IPS-18c (cell line): ENCODE measurements at regions not wholly inside any gene's neighbourhood (a gene's known extent, or its start where the extent isn't known, plus 50 kb on each side); places are given as distances from the start of the nearest gene placed in this dataset.
"Not testable (repeated sequence)": the region's sequence is repeated elsewhere in the genome, so short reads cannot be mapped to it uniquely, and the experiment has no call there.

Experiments used
- H3K4me3 ChIP-seq: 2 replicates; pipeline ENCODE4 v1.7.0; 2013; ENCODE audit warnings: low read depth, mild to moderate bottlenecking, low read length, moderate library complexity; ENCODE audit not compliant: insufficient read depth
- H3K9me3 ChIP-seq: one replicate; pipeline ENCODE4 v1.6.1; 2013; ENCODE audit warnings: mild to moderate bottlenecking, low read length, moderate library complexity; ENCODE audit not compliant: control insufficient read depth, insufficient read depth

GRCh38 chr11:45392591-45393091 lies 106.5 kb upstream of the SYT13 start:
- Histone ChIP-seq H3K9me3 (peaks cover 2% of the 10 kb centered on the region), H3K4me3 (no peak overlapping the region)

- H3K9me3 ChIP-seq = peaks cover 2% of the 10 kb centered on the region
- H3K4me3 ChIP-seq = no peak overlapping the region
Measured at GRCh38 chr11:45392154-45392553, 106.0 kb upstream of the SYT13 start.

DNA sequence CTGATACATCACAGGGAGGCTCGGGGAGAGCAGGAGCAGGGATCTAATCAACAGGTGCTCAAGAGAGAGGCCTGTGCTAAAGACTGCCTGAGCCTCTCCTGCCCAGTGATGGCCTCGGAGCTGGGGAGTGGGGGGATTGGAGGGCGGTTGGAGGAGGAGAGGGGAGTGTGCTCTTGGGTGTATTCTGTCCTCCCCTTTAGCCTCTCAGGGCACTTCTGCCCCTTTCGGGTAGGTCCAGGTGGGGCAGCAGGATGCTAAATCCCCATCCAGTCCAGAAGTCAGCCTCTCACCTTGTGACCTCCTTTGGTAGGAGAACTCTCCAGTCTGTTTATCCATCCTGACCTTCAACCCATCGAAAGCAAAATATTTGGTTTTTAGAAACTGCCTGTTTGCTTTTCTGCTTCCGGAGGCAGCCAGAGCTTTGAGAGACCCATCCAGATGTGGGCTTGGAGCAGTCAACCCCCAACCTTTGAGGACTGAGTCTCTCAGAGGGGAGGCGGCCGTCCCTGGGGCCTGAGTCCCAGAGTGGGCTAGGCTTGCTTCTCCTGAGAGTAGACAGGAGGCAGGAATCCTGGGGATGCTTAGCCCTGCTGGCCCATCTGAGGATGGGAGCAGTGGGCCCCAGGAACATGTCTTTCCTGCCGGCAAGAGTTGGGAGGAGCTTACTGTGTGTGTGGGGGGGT lies 105.2 kb upstream of the SYT13 start:
- no peak overlapping the region for H3K4me3 ChIP-seq

DNA sequence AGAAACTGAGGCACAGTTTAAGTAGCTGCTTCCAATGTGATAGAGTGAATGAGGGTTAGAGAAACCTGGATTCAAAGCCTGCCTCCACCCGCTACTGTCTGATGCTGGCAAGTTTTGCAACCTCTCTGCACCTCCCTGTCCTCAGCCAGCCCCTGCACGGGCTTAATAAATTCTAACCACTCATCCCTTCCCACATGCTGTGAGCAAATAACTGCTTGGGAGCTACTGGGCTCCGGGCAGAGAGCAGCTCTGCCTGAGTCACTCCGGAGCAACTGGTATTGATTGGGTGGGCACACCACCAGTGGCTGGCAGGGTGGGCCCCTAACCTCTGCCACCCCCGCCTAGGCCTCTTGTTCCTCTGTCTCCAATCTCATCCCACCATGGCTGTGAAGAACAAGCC lies 104.3 kb upstream of the SYT13 start:
- peaks cover under 1% of the 10 kb centered on the region for H3K9me3 ChIP-seq
- no peak overlapping the region for H3K4me3 ChIP-seq

More for the DNA sequence above, 105.2 kb upstream of the SYT13 start:
- peaks cover 2% of the 10 kb centered on the region for H3K9me3 ChIP-seq

- Histone ChIP-seq H3K9me3 (no peaks in the 10 kb centered on the region), H3K4me3 (no peak overlapping the region)
Measured at GRCh38 chr11:45388472-45388871, 102.3 kb upstream of the SYT13 start.

DNA sequence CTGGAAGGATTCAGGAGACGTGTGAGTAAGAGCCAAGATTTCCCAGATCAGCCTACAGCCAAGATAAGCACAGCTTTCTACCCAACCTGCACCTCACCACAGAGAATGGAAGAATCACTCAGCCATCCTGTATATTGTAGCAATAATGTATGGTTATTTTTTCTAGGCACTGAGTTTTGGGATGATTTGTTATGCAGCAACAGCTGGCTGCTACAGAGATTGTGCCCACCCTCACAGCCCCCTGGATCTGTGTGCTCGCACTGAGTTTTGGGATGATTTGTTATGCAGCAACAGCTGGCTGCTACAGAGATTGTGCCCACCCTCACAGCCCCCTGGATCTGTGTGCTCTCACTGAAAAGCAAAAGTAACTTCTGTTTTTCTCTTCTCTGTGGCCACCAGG lies 101.7 kb upstream of the SYT13 start:
- not testable (repeated sequence) for H3K9me3 ChIP-seq, H3K4me3 ChIP-seq

- Histone ChIP-seq H3K4me3 (no peak overlapping the region), H3K9me3 (no peaks in the 10 kb centered on the region)
Measured at GRCh38 chr11:45386972-45387371, 100.8 kb upstream of the SYT13 start.

GRCh38 chr11:45385844-45386243 lies 99.7 kb upstream of the SYT13 start:
- no peak overlapping the region for H3K4me3 ChIP-seq
- H3K9me3 ChIP-seq = no peaks in the 10 kb centered on the region

- no peak overlapping the region for H3K4me3 ChIP-seq
- no peaks in the 10 kb centered on the region for H3K9me3 ChIP-seq
Measured at GRCh38 chr11:45385423-45385822, 99.3 kb upstream of the SYT13 start.

DNA sequence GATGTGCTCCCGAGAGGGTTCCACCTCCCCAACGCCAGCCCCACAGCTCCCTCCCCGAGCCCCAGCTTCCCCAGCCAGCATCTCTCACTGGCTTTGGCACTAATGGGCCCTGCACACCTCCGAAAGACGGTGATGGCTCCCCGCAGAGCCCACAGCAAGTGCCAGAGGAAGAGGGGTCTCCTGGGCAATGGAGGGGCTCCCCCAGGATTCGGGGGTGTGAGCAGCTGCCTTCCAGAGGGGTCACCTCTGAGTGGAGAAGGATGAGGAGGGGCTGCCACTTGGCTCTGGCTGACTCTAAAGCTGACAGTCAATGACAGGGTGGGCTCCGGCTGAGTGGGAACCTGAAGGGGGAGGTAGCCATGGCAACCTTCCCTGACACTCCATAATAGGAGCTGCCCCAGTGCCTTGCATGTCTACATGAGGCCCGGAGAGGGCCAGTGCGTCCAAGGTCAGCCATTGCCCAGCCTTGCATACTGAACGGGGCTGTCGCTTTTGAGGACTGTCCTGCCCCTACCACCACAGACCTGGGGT lies 98.6 kb upstream of the SYT13 start:
- Histone ChIP-seq H3K9me3 (no peaks in the 10 kb centered on the region), H3K4me3 (no peak overlapping the region)

DNA sequence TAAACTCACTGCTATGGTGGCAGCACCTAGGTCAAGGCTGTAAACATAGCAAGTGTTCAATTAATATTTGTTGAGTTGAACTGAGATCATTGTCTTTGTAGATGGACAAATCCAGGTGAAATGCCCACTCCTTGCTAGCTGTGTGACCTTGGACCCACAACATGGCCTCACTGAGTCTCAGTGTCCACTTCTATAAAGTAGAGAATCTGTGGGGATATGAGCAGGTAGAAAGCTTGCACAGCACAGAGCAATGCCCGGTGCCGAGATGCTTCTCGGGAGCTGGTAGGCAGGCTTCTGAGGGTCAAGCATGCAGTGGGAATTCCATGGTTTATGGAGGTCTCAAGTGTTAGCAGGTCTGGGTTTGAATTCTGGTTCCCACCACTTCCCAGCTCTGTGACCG lies 97.9 kb upstream of the SYT13 start:
- no peaks in the 10 kb centered on the region for H3K9me3 ChIP-seq
- no peak overlapping the region for H3K4me3 ChIP-seq

DNA sequence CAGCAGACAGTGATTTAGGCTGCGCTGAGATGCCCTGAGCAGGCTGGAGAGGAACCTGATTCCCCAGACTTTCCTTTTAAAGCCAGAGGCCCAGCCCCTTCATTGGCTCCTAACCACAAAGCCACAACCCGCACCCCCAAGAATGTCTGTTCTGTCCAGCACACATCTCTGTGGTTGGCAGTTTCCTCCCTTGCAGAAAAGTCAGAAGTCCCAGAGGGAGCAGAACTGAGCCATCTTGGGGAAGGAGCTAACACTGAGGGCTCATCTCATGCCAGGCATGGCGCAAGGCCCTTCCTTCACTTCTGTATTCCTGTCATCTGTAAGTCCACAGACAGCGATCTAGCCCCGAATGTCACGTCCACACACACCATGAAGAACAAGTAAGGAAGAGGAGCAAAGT lies 97.1 kb upstream of the SYT13 start:
- Histone ChIP-seq H3K4me3 (no peak overlapping the region), H3K9me3 (no peaks in the 10 kb centered on the region)

- Histone ChIP-seq H3K4me3 (no peak overlapping the region), H3K9me3 (no peaks in the 10 kb centered on the region)
Measured at GRCh38 chr11:45382133-45382878, 96.2 kb upstream of the SYT13 start.

- H3K9me3 ChIP-seq = no peaks in the 10 kb centered on the region
- H3K4me3 ChIP-seq = no peak overlapping the region
Measured at GRCh38 chr11:45379162-45379863, 93.2 kb upstream of the SYT13 start.

DNA sequence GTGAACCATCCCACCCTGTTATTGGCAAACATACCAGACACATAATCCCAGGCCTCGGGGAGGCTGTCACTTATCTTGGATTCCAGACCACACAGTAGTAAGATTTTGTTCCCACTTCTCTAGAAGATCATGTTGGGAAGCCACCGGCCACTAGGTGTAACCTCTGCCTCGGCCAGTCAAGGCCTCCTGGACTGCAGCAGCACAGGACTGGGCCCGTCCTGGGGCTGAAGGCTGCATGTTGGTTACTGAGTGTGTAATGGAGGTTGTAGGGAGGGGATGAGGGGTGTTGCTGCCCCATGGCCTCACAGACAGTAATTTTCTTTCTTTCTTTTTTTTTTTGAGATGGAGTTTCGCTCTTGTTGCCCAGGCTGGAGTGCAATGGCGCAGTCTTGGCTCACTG lies 92.4 kb upstream of the SYT13 start:
- Histone ChIP-seq H3K4me3 (no peak overlapping the region), H3K9me3 (no peaks in the 10 kb centered on the region)

GRCh38 chr11:45374653-45375059 lies 88.5 kb upstream of the SYT13 start:
- Histone ChIP-seq H3K9me3 (peaks cover 2% of the 10 kb centered on the region), H3K4me3 (no peak overlapping the region)

DNA sequence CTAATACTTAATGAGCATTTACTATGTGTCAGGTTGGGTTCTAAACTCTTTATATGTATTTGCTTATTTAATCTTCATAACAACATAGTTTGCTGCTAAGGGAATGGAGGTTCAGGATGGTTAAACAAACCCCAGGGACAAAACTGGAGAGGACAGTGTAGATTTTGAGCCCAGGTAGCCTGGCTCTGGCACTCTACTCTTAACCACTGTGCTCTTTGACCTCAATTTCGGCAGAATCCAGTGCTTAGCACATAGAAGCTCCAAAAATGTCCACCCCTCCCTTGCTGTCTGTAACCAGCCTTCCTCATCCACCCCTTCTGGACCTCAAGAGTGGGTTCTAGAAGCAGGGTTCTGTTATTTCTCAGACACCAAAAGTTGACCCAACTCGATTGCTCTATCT lies 88.0 kb upstream of the SYT13 start:
- Histone ChIP-seq H3K4me3 (no peak overlapping the region), H3K9me3 (peaks cover 2% of the 10 kb centered on the region)
